Suprapubic skin (tissue), 4 donors: ENCODE measurements at regions not wholly inside any gene's neighbourhood (a gene's known extent, or its start where the extent isn't known, plus 50 kb on each side); places are given as distances from the start of the nearest gene placed in this dataset.

Experiments
- DNase-seq, 2 donors: peaks; one replicate each; pipeline ENCODE4 v3.0.0-alpha.2; 2019; ENCODE audit warnings: low spot score in 2 of 2
- H3K27ac ChIP-seq: fragments of 200-600 bp; sonication (generic); one replicate; pipeline ENCODE4 v1.5.1; 2019
- H3K27me3 ChIP-seq: fragments of 200-600 bp; sonication (generic); one replicate; pipeline ENCODE4 v1.5.1; 2019
- H3K36me3 ChIP-seq: fragments of 200-600 bp; sonication (generic); one replicate; pipeline ENCODE4 v1.5.1; 2019
- H3K4me1 ChIP-seq: fragments of 200-600 bp; sonication (generic); one replicate; pipeline ENCODE4 v1.5.1; 2019
- H3K4me3 ChIP-seq: fragments of 200-600 bp; sonication (generic); one replicate; pipeline ENCODE4 v1.5.1; 2019; ENCODE audit warnings: mild to moderate bottlenecking
- H3K9me3 ChIP-seq: fragments of 200-600 bp; sonication (generic); one replicate; pipeline ENCODE4 v1.5.1; 2019
- CTCF ChIP-seq, 2 donors: fragments of 200-600 bp in 1 of 2; fragments of 450-650 bp in 1 of 2; sonication (generic) in 1 of 2; IDR thresholded peaks; one replicate each; pipeline ENCODE4 v1.5.1; 2016 to 2019; ENCODE audit warnings: antibody characterized with exemption in 2 of 2, mild to moderate bottlenecking in 1 of 2, moderate library complexity in 1 of 2
- EP300 ChIP-seq: sonication (generic); formaldehyde crosslinking; IDR thresholded peaks from one replicate; pipeline ENCODE4 v1.6.1; 2017; ENCODE audit warnings: antibody characterized with exemption
- POLR2A ChIP-seq, 2 donors: fragments of 450-650 bp; IDR thresholded peaks; one replicate each; pipeline ENCODE4 v1.6.1; 2017; ENCODE audit warnings: antibody characterized with exemption in 2 of 2, mild to moderate bottlenecking in 2 of 2, moderate library complexity in 2 of 2
- POLR2AphosphoS5 ChIP-seq, 3 donors: sonication (generic); formaldehyde crosslinking; IDR thresholded peaks; one replicate each; pipeline ENCODE4 v1.6.1; 2017; ENCODE audit warnings: antibody characterized with exemption in 3 of 3
- WGBS: methylation state at CpG from one replicate; pipeline ENCODE4 v1.1.5; 2018; 5-methylcytosine and 5-hydroxymethylcytosine counted together

DNA sequence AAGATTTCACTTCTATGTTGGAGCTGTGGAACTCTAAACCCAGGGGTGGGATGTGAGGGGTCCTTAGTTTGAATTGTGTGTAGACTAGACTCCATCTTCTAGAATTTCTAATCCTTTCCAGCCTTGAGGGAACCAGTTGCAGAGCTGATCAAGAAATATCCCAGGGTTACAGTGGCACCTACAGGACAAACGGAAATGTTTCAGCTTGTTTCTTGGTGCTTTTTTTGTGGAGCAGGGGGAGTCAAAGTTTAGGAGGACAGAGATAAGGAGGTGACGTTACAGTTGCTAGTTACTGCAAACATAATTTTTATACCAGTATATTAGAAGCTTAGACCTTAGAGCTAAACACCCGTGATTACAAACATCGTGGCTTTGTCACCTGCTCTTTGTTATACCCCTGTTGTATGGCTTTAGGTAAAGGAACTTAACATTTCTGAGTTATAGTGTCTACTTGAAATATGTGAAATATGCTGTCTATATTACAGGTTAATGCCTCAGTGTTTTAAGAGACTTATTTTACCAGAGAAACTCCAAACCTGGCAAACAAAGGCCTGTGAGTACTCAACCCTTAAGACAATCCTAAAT lies 84.5 kb upstream of the DYNC1I1 start:
- H3K27me3 ChIP-seq: no peaks in the 10 kb centered on the region
- H3K4me1 ChIP-seq: peaks cover 13% of the 10 kb centered on the region
- WGBS: 32% methylated on average over 4 of the region's 4 CpGs
- no peaks in the 10 kb centered on the region for H3K9me3 ChIP-seq
- DNase-seq: no peak
- H3K36me3 ChIP-seq: no peaks in the 10 kb centered on the region
- H3K4me3 ChIP-seq: no peak overlapping the region
- H3K27ac ChIP-seq: no peak overlapping the region
- TF ChIP-seq EP300 (no peak), POLR2AphosphoS5 (IDR thresholded peaks at IDR 0.05) (no peak), CTCF (IDR thresholded peaks at IDR 0.05) (peak; percentile 21 to 25), POLR2A (IDR thresholded peaks at IDR 0.05) (no peak)

DNA sequence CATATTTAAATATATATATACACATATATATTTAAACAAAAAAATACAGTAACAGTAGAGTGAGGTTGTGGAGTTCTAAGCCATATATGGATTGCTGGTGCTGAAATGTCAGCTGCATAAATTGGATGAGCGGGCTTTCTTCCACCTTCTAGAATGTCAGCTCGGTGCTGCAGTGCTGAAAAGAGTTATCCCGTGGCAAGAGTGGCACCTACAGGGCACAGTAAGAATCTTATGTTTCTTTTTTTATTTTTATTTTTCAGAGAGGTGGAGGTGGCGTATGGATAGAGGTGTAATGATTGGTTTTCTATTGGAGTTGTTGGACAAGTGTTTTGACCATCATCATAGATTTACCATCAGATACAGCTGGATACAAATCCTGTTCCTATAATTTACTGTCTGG lies 86.2 kb upstream of the DYNC1I1 start:
- no peak overlapping the region for H3K27ac ChIP-seq
- no peaks in the 10 kb centered on the region for H3K36me3 ChIP-seq
- WGBS: 10% methylated on average over 4 of the region's 4 CpGs
- H3K9me3 ChIP-seq: no peaks in the 10 kb centered on the region
- H3K27me3 ChIP-seq: no peaks in the 10 kb centered on the region
- TF ChIP-seq POLR2AphosphoS5 (IDR thresholded peaks at IDR 0.05): no peak
- TF ChIP-seq CTCF (IDR thresholded peaks at IDR 0.05): peak; percentile 19 to 53
- H3K4me3 ChIP-seq: no peak overlapping the region
- peaks cover 8% of the 10 kb centered on the region for H3K4me1 ChIP-seq
- DNase-seq: no peak

DNA sequence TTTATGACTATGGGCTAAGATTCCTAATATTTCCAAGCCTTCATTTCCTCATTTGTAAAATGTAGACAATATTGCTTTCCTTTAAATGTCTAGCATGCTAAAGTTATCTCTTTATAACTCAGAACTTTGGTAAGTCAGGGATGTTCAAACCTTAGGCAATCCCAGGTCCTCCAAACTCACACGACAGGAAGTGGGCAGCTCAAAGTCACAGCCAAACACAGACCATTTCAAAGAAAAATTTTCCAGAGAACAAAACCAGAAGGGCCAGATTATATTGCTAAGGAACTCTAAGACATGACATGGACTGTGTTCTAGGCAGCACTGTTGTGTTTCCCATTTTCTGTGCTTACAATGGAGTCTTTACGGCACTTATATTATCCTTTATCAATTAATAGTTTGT lies 87.8 kb upstream of the DYNC1I1 start:
- no peaks in the 10 kb centered on the region for H3K9me3 ChIP-seq
- DNase-seq: no peak
- TF ChIP-seq POLR2AphosphoS5 (IDR thresholded peaks at IDR 0.05) (no peak), POLR2A (IDR thresholded peaks at IDR 0.05) (no peak)
- no peaks in the 10 kb centered on the region for H3K27me3 ChIP-seq
- H3K27ac ChIP-seq: no peak overlapping the region
- 88% methylated on average over 2 of the region's 2 CpGs for WGBS
- no peak overlapping the region for H3K4me3 ChIP-seq
- H3K36me3 ChIP-seq: no peaks in the 10 kb centered on the region
- H3K4me1 ChIP-seq: no peaks in the 10 kb centered on the region

GRCh38 chr7:95684037-95684436 lies 87.7 kb upstream of the PDK4 start:
- TF ChIP-seq CTCF (IDR thresholded peaks at IDR 0.05): peak; percentile 22 to 42
- TF ChIP-seq POLR2A (IDR thresholded peaks at IDR 0.05): no peak
- TF ChIP-seq EP300: no peak
- TF ChIP-seq POLR2AphosphoS5 (IDR thresholded peaks at IDR 0.05): no peak
- no peak for DNase-seq
- H3K4me1 ChIP-seq: no peaks in the 10 kb centered on the region
- no peak overlapping the region for H3K27ac ChIP-seq
- H3K27me3 ChIP-seq: no peaks in the 10 kb centered on the region
- H3K4me3 ChIP-seq: no peak overlapping the region
- H3K36me3 ChIP-seq: no peaks in the 10 kb centered on the region
- WGBS: 25% methylated on average over 2 of the region's 2 CpGs
- H3K9me3 ChIP-seq: no peaks in the 10 kb centered on the region

DNA sequence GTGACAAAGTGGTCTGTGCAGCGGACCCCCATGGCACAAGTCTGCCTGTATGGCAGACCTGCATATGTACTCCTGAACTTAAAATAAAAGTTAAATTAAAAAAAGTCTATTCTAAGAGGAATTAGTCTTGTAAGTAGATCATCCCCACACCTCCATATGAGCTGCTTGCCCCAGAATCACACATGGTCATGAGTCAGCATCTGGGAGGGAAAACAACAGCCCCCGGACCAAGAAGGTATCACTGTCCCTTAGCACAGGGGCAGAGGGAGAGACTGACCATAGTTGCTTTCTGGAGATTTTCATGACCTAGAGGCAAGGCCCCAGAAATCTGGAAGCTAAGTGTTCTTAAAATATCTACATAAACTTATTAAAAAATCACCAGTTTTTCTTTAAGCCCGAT lies 86.6 kb upstream of the PDK4 start:
- H3K4me1 ChIP-seq: no peaks in the 10 kb centered on the region
- no peaks in the 10 kb centered on the region for H3K27me3 ChIP-seq
- no peak for DNase-seq
- no peaks in the 10 kb centered on the region for H3K36me3 ChIP-seq
- 66% methylated on average over 3 of the region's 3 CpGs for whole genome bisulfite sequencing
- no peak overlapping the region for H3K27ac ChIP-seq
- H3K4me3 ChIP-seq: no peak overlapping the region
- TF ChIP-seq EP300 (no peak), CTCF (IDR thresholded peaks at IDR 0.05) (no peak), POLR2AphosphoS5 (IDR thresholded peaks at IDR 0.05) (no peak), POLR2A (IDR thresholded peaks at IDR 0.05) (no peak)
- no peaks in the 10 kb centered on the region for H3K9me3 ChIP-seq

DNA sequence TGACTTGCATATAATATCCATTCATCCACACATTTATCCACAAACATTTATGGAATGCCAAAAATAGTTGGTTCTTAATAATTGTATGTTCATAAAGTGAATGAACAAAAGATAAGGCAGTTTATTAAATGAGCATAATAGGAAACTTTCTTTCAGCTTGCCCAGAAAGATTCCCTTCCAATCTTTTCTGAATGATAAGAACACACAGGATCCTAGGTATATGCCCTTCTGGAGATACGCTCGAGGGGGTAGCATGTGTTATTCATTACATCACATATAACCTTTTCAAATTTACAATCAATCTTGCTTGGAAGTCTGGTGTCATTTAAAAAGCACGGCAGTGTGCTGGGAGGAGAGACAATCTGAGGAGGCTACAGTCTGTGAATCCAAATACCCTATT lies 80.4 kb upstream of the PDK4 start:
- no peaks in the 10 kb centered on the region for H3K4me1 ChIP-seq
- no peaks in the 10 kb centered on the region for H3K9me3 ChIP-seq
- H3K4me3 ChIP-seq: no peak overlapping the region
- no peaks in the 10 kb centered on the region for H3K36me3 ChIP-seq
- DNase-seq: no peak
- no peak overlapping the region for H3K27ac ChIP-seq
- no peak for TF ChIP-seq POLR2A (IDR thresholded peaks at IDR 0.05)
- no peak for TF ChIP-seq EP300
- TF ChIP-seq CTCF (IDR thresholded peaks at IDR 0.05): no peak
- no peak for TF ChIP-seq POLR2AphosphoS5 (IDR thresholded peaks at IDR 0.05)
- WGBS: 65% methylated on average over 3 of the region's 3 CpGs
- H3K27me3 ChIP-seq: no peaks in the 10 kb centered on the region
